HG02885 (cell line): ENCODE measurements at regions not wholly inside any gene's neighbourhood (a gene's known extent, or its start where the extent isn't known, plus 50 kb on each side); places are given as distances from the start of the nearest gene placed in this dataset.
"Not testable (repeated sequence)": the region's sequence is repeated elsewhere in the genome, so short reads cannot be mapped to it uniquely, and the experiment has no call there.

Source experiments
- ATAC-seq: cut with Tn5 transposase; IDR thresholded peaks from one replicate; pipeline ENCODE4 v1.9.1; 2021; ENCODE audit warnings: mild to moderate bottlenecking; ENCODE audit not compliant: unreplicated experiment, poor library complexity

GRCh38 chr3:118530927-118531356 is 503.7 kb downstream of the IGSF11 start:
- not testable (repeated sequence) for ATAC-seq

DNA sequence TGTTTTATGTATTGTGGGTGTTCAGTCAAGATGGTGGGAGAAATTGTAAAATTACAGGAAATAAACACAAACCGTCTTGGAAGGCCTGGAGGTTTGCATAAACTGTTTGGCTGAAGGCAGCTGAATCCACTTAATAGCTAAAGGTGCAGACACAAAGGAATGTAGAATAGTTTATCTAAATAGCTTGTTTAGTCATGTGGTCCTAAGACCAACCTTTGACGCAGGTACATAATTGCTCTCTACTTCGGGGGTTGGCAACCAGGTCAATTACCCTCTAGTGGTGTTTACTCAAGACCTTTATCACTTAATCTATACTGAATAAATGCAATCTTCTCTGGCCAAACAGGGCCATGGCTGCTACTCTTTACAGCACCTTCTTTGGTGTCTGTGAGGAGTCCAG is 502.8 kb downstream of the IGSF11 start:
- no peak for ATAC-seq

- ATAC-seq = no peak
These were observed 501.0 kb downstream of the IGSF11 start for GRCh38 chr3:118533676-118534075.

DNA sequence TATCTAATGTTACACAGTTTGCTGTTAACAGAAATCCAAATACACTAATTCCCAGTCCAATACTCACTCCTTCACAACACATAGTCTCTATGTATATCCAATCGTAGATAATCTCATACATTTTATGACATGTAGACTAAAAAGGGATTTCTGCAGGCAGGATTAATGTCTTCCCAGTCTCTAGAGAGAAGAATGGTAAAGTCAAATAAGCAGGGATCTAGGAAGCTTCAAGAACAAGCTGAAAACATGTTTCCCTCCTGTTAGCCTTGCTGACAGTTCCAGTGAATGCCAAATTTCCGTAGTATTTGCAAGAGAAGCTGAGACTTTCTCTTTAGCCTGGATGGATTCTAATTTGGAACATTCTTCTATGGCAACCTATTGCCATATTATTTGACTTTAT is 500.1 kb downstream of the IGSF11 start:
- no peak for ATAC-seq

- no peak for ATAC-seq
These were observed 497.9 kb downstream of the IGSF11 start for GRCh38 chr3:118536764-118537163.

DNA sequence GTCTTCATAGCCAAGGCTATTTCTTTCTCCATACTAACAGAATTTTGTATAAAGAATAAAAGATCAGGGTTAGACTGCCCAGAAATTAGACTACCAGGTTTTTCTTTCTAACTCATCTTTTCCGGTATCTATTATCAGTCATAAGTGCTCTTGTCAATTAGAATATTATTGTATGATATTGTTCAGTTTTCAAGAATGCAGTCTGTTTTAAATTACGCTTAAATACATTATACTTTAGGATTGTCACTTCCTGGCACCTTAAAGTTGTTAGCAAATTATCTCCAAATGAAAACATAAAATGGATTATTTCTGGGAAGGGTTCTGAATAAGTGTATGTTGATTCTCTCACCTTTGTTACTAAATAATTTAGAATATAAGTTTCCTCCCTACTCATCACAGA is 497.2 kb downstream of the IGSF11 start:
- no peak for ATAC-seq

GRCh38 chr3:118538187-118538586 is 496.5 kb downstream of the IGSF11 start:
- no peak for ATAC-seq

GRCh38 chr3:118539820-118540447 is 494.7 kb downstream of the IGSF11 start:
- ATAC-seq = not testable (repeated sequence)

GRCh38 chr3:118540448-118540821 is 494.2 kb downstream of the IGSF11 start:
- not testable (repeated sequence) for ATAC-seq

- ATAC-seq = no peak
These were observed 493.8 kb downstream of the IGSF11 start for GRCh38 chr3:118540826-118541225.

DNA sequence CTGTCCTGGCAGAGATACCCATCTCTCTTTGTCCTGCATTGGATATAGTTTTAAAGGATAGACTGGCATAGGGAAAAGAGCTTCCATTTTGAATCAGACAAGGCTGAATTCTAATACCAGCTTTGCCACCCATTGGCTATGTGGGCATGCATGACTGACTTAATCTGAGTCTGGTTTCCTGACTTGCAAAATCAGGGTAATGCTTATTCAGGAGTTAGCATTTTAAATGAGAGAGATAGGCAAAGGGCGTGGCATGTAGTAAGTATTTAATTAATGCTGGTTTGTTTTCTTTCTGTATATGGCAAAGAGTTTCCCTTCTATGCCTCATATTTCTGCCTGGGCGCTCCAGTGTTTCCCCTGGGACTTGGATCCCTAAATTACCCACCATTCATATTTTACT is 492.9 kb downstream of the IGSF11 start:
- ATAC-seq = no peak

DNA sequence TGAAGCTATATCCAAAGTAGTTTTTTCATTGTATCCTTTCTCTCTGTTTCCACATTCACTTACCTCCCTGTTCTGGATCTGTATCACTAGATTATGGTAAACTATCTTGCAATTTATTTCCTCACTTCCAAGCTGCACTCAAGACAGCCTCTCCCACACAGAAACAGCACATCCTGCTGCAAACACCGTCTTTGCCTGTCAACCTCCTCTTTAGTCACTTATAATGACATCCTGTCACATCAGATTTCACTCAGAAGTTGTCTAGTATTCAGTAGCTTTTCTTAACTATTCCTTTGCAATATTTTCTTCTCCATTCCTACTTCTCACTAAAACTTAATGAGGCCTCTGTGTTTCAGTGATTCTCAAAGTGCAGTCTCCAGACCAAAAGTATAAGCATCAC is 490.8 kb downstream of the IGSF11 start:
- no peak for ATAC-seq

DNA sequence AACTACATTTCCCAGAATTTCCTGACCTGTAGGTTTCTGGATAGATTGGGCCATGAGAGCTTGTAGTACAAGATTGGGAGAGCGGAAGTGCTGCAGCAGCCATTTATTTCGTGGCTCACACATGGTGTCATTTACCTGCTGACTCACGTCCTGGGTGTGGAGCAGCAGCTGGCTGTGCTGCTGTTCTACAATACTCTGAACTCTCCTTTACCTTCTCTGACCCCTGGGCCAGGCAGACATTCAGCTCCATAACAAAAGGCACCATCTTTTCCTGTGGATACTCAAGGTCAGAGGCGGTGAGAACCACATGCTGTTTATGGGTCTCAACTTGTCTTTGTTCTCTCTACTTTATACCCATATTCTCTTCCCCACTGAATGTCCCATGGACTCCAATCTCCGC is 490.2 kb downstream of the IGSF11 start:
- no peak for ATAC-seq

DNA sequence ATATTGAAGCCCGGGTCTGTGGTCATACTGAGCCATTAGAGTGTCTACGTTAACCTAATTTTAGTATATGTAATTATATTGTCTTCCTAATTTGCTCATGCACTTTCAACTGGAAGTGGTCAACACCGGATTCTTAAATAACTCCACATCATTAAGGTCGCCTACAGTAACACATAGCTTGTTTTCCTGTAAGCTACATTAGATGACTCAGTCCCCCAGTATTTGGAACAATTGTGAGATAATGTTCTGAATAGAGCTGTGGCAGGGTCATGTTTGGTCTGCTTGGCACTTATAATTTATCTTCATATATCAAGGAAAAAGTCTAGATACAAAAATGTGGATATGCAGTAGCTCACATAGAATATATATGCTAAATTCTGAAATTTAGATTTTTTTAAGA is 486.2 kb downstream of the IGSF11 start:
- no peak for ATAC-seq

- no peak for ATAC-seq
These were observed 484.5 kb downstream of the IGSF11 start for GRCh38 chr3:118550122-118550521.

DNA sequence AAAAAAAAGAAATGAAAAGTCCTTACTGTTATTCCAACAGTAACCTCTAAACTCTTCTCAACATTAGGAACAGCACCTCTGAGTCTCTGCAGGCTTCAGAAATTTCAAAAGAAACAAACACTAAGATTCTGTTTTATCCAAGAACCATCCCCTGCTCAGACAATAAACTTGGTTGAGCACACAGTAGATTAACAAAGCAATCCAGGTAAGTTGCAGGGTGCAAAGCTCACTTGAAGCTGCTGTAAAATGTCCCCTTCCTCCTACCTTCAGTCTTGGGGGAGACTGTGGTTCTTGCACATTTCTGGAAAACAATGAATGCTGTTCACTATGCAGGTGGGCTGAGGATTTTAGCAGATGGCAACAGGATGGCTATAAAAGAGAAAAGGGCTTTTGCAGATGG is 484.1 kb downstream of the IGSF11 start:
- ATAC-seq = no peak

- no peak for ATAC-seq
These were observed 480.4 kb downstream of the IGSF11 start for GRCh38 chr3:118554148-118554838.

DNA sequence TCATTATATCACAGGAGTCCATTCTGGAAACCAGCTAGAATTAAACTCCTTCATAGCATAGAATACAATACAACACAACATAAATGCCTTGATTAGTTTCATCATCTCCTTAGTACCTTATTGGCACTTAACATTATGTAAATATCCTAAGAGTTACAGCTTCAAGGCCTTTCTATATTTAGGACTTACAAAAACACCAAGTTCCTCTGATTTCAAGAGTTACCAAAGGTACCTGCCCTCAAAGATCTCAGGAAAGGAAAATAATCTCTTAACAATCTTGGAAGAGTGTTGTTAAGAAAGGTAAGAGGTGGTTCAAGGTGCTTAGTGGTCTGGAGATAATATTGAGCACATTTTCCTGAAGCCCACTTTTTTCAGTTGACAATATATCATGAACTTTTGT is 477.7 kb downstream of the IGSF11 start:
- no peak for ATAC-seq

DNA sequence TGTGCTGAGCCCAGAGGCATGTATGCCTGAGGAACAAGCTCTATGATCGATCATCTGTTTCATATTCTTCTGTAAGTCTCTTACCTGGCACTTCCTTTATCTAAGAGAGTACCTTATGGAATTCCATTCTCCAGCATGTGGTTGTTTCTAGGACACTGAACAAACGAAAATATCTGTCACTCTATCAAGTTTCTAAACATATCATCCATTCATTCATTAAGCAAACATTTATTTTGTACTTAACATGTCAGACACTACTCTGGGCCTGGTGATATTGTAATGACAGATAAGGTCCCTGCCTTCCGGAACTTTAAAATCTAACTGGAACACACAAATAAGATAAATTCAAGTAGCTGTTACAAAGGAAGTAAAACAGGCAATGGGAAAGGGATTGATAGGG is 477.1 kb downstream of the IGSF11 start:
- ATAC-seq = no peak

GRCh38 chr3:118559286-118559685 is 475.4 kb downstream of the IGSF11 start:
- no peak for ATAC-seq

GRCh38 chr3:118564800-118565199 is 469.8 kb downstream of the IGSF11 start:
- ATAC-seq = no peak

DNA sequence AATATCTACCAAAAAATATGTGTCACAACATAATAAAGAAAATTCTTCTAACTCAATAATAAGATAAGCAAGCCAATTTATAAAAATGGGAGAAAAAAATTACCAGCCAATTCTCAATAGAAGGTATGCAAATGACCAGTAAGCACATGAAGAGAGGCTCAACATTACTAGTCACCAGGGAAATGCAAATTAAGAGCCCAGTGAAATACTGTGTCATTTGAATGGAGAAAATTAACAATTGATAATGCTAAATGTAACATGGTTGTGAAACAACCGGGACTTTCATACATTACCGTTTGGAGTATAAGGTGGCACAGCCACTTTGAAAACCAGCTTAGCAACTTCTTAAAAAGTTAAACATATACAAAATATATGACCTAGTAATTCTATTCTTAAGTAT is 460.7 kb downstream of the IGSF11 start:
- no peak for ATAC-seq
